GM20000 (cell line): ENCODE measurements at regions not wholly inside any gene's neighbourhood (a gene's known extent, or its start where the extent isn't known, plus 50 kb on each side); places are given as distances from the start of the nearest gene placed in this dataset.

Source experiments
- DNase-seq: peaks from one replicate; pipeline ENCODE4 v3.0.0; 2012; ENCODE audit warnings: low spot score
- CTCF ChIP-seq: IDR thresholded peaks from 2 replicates; pipeline ENCODE4 v1.5.1; 2012; ENCODE audit warnings: mild to moderate bottlenecking, control low read depth; ENCODE audit errors: extremely low read depth, missing control alignments

GRCh38 chr1:96931136-96931535 is 209.6 kb downstream of the PTBP2 start:
- DNase-seq, result no peak
- no peak for TF ChIP-seq CTCF

GRCh38 chr1:96934282-96934681 is 212.7 kb downstream of the PTBP2 start:
- TF ChIP-seq CTCF, result no peak
- DNase-seq, result no peak

GRCh38 chr1:96944432-96945092 is 223.0 kb downstream of the PTBP2 start:
- DNase-seq, result no peak
- no peak for TF ChIP-seq CTCF

DNA sequence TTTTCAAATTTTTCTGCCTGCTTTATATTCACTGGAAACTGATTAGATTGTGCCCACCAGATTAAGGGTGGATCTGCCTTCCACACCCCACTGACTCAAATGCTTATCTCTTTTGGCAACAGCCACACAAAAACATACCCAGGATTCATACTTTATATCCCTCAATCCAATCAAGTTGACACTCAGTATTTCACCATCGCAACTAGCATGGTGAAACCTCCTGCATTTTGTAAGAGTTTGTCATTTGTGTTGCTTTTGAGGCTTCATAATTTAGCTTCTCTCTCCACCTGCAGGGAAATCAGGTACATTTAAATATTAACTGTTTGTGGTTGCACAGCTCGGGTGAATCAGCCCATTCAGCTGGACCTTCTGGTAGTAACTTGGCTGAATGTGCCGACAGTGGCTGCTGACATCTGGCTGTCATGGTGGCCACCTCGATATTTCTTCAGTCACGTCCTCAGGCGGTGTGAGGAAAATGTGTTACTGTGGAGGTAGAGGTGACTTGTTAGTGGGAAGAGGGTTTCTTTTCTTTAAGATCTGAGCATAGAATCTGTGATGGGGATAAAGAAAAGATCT is 224.0 kb downstream of the PTBP2 start:
- DNase-seq, result no peak
- no peak for TF ChIP-seq CTCF

GRCh38 chr1:96955307-96956012 is 233.9 kb downstream of the PTBP2 start:
- no peak for TF ChIP-seq CTCF

GRCh38 chr1:96962216-96962615 is 240.6 kb downstream of the PTBP2 start:
- TF ChIP-seq CTCF, result no peak
- DNase-seq, result no peak

More at GRCh38 chr1:96955307-96956012, 233.9 kb downstream of the PTBP2 start:
- no peak for DNase-seq

DNA sequence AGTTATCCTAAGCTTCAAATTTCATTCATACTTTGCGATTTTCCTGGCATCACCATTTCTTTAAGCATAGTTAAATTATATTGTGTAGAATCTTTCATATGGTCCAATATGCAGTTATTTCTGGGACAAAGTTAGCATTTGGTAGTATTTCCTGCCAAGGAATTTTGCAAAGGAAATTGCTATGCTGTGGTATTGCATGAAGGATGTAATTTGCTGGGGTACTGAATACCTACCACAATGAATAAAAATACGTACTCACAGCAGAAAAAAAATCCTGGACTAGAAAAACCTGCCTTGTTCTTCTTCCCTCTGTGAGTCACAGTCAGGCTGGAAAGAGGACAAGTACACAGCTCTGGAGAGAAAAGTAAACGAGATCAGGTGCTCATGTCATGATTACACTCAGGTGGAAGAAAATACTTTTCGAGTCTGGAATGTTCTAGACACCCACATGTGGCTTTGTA is 241.2 kb downstream of the PTBP2 start:
- no peak for TF ChIP-seq CTCF
- DNase-seq, result no peak
